IMR-90 (cell line): ENCODE measurements at regions not wholly inside any gene's neighbourhood (a gene's known extent, or its start where the extent isn't known, plus 50 kb on each side); places are given as distances from the start of the nearest gene placed in this dataset.

ENCODE experiments used
- CTCF ChIP-seq: conservative IDR thresholded peaks from 2 replicates; pipeline ENCODE4 v1.5.1; 2012; ENCODE audit warnings: mild to moderate bottlenecking, low read depth, low read length, improper control_type of control experiment
- POLR2A ChIP-seq: IDR thresholded peaks from 2 replicates; pipeline ENCODE4 v1.6.1; 2012; ENCODE audit warnings: mild to moderate bottlenecking, low read depth, low read length
- SMC3 ChIP-seq: fragments of 150-350 bp; IDR thresholded peaks from 2 replicates; pipeline ENCODE4 v1.6.1; 2016; ENCODE audit warnings: low read depth, mild to moderate bottlenecking, antibody characterized with exemption, low read length, moderate library complexity

- TF ChIP-seq CTCF (0 out of 2 replicates have a peak, but pooled peaks have one; percentile 5), SMC3 (no peak), POLR2A (no peak)
Observed at GRCh38 chr7:13725591-13725990, 263.9 kb downstream of the ETV1 start.
